GM19463 (cell line): ENCODE measurements at regions not wholly inside any gene's neighbourhood (a gene's known extent, or its start where the extent isn't known, plus 50 kb on each side); places are given as distances from the start of the nearest gene placed in this dataset.

Experiments used
- ATAC-seq: cut with Tn5 transposase; IDR thresholded peaks from one replicate; pipeline ENCODE4 v1.9.1; 2021; ENCODE audit warnings: mild to moderate bottlenecking, moderate library complexity; ENCODE audit not compliant: unreplicated experiment

DNA sequence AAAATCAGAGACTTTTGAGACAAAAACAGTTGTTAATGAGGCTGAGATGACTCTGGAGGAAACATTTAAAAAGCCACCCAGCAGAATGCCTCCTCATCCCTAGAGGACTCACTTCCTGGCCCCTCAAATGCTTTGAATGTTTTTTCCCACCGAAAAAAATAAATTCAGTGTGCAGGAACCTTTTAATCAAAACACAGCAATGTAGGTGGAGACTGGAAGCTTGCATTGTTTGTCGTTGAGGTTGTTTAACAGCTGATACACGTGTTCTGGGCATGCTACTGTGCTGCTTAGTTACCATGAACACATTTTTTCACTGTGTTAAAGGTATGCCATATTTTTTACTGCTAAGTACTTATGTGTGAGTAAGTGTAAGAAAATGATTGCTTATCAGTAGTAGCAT lies 65.7 kb upstream of the ADCY2 start:
- no peak for ATAC-seq

DNA sequence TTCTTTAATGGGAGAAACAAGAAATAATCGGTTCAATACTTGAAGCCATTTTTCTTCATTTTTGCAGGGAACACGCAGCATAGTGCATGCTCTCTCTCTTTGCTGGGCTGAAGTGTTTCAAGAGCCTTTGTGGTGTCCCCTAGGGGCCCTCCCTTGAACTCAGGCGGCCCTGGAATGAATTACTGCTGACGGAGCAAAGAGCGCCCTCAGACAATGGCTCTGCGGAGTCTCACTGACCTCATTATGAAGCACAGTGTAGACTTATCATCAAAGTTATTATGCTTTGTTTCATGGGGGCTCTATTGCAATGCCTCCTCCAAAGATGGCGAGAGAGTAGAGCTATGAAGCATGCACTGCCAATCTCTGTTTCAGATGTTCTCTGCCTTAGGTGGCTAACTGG lies 64.8 kb upstream of the ADCY2 start:
- ATAC-seq: no peak
